ENCODE measurements at regions not wholly inside any gene's neighbourhood (a gene's known extent, or its start where the extent isn't known, plus 50 kb on each side); places are given as distances from the start of the nearest gene placed in this dataset.

DNA sequence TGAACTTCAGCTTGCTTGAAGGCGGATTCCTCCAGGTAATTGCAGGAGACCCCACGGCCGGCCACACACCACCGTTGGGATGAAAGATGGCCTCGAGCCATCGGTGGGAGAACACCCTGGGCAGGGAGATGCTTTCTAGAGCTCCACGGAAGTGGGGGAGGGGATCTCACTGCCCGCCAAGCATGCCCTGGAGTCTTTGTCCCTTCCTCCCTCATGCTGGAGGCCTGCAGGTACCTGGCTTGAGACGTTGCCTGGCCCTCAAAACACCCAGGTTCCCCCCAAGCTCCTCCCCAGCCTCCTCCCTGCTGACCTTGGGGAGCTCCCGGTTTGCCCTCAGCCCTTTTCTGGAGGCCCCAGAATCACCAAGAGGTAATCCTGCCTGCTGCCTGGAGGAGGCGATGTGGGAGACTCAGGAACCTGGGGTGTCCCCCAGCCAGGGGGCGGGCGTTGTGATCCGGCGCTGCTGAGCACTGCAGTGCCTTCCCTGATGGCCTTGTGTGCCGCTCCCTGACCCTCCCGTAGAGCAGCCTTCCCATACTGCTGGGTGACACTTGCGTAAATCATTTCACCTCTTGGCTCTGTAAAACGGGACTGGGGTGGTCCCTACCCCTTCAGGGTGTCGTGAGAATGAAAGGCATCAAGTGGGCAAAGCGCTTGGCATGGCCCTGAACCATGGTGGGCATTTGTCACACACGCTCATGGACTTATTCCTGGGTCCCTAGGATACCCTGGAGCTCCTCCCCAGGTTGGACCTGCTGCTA is 91.4 kb downstream of the CEBPB start:
- in situ Hi-C loops (cut with MboI), result no loop called here
- FAIRE-seq, result peak; percentile 67
- TF ChIP-seq ADNP (tag; IDR thresholded peaks at IDR 0.05) (no peak), ZZZ3 (IDR thresholded peaks at IDR 0.05) (no peak), TARDBP (IDR thresholded peaks at IDR 0.05) (no peak), ZNF75A (CRISPR knock-in tag; IDR thresholded peaks at IDR 0.05) (no peak), HMGN3 (IDR thresholded peaks at IDR 0.05; ENCODE audit: borderline replicate concordance, extremely low read depth, insufficient read length, low read depth, low read length) (no peak), ELF4 (CRISPR knock-in tag; IDR thresholded peaks at IDR 0.05) (no peak), FOXK1 (CRISPR knock-in tag; IDR thresholded peaks at IDR 0.05; ENCODE audit: borderline replicate concordance) (no peak), ZNF696 (CRISPR knock-in tag; conservative IDR thresholded peaks at IDR 0.05) (no peak), HNRNPLL (IDR thresholded peaks at IDR 0.05; ENCODE audit: low read depth, low read length, poor library complexity, severe bottlenecking) (no peak), CC2D1A (IDR thresholded peaks at IDR 0.05) (no peak), MTA3 (IDR thresholded peaks at IDR 0.05; ENCODE audit: borderline replicate concordance) (0 out of 2 replicates have a peak, but pooled peaks have one; percentile 22), BHLHE40 (IDR thresholded peaks at IDR 0.05; ENCODE audit: low read length) (no peak), MBD2 (IDR thresholded peaks at IDR 0.05; ENCODE audit: borderline replicate concordance, low read depth) (no peak), ZNF583 (CRISPR knock-in tag; IDR thresholded peaks at IDR 0.05) (no peak), POLR2H (tag; IDR thresholded peaks at IDR 0.05; ENCODE audit: low read depth) (no peak), ZEB2 (IDR thresholded peaks at IDR 0.05) (no peak), NR4A1 (CRISPR knock-in tag; IDR thresholded peaks at IDR 0.05) (no peak), NR4A1 (tag; IDR thresholded peaks at IDR 0.05) (no peak), ZNF764 (CRISPR knock-in tag; IDR thresholded peaks at IDR 0.05; ENCODE audit: low read depth) (0 out of 2 replicates have a peak, but pooled peaks have one; percentile 68), KAT7 (CRISPR knock-in tag; IDR thresholded peaks at IDR 0.05; ENCODE audit: borderline replicate concordance) (no peak)
- TF ChIP-seq, protein P1, sequence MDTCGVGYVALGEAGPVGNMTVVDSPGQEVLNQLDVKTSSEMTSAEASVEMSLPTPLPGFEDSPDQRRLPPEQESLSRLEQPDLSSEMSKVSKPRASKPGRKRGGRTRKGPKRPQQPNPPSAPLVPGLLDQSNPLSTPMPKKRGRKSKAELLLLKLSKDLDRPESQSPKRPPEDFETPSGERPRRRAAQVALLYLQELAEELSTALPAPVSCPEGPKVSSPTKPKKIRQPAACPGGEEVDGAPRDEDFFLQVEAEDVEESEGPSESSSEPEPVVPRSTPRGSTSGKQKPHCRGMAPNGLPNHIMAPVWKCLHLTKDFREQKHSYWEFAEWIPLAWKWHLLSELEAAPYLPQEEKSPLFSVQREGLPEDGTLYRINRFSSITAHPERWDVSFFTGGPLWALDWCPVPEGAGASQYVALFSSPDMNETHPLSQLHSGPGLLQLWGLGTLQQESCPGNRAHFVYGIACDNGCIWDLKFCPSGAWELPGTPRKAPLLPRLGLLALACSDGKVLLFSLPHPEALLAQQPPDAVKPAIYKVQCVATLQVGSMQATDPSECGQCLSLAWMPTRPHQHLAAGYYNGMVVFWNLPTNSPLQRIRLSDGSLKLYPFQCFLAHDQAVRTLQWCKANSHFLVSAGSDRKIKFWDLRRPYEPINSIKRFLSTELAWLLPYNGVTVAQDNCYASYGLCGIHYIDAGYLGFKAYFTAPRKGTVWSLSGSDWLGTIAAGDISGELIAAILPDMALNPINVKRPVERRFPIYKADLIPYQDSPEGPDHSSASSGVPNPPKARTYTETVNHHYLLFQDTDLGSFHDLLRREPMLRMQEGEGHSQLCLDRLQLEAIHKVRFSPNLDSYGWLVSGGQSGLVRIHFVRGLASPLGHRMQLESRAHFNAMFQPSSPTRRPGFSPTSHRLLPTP (IDR thresholded peaks at IDR 0.05; ENCODE audit: borderline replicate concordance, extremely low read depth, insufficient read length), result peak; percentile 8
- TF ChIP-seq, protein P2, sequence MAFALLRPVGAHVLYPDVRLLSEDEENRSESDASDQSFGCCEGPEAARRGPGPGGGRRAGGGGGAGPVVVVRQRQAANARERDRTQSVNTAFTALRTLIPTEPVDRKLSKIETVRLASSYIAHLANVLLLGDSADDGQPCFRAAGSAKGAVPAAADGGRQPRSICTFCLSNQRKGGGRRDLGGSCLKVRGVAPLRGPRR (CRISPR knock-in tag; IDR thresholded peaks at IDR 0.05), result no peak

More for the DNA sequence above, 91.4 kb downstream of the CEBPB start:
- peak overlapping the region in 1 of 2 experiments; percentile 18; a peak in 2 of 4 replicates for H3K9ac ChIP-seq (ENCODE audit: insufficient read depth in 1 of 2, low read depth in 2 of 2, low read length in 2 of 2)
- POLR2A ChIA-PET, result interaction anchor here (0.6 to 1.4 kb wide), 8 partner anchors 8 to 106 kb away, joined by 3 to 6 read pairs (median 3); partner anchors contain the start of gene CEBPB
- WGBS (ENCODE audit: insufficient coverage, low coverage, missing lambda C conversion rate), result 47% methylated on average over 19 of the region's 22 CpGs
- CTCF ChIA-PET (ENCODE audit: low intra/inter-chr PET ratio), result no interaction called here
- H3K27me3 ChIP-seq (ENCODE audit: control insufficient read depth in 2 of 2, insufficient read depth in 2 of 2, low read length in 2 of 2), result no peaks in the 10 kb centered on the region; a peak in 1 of 5 replicates
- no peak overlapping the region; the same call in 1 of the 2 replicates for H3K4me2 ChIP-seq (ENCODE audit: insufficient read depth, low read length)
- H3K4me1 ChIP-seq (replicated peaks in 1 of 2; ENCODE audit: control insufficient read depth in 2 of 2, insufficient read depth in 2 of 2, low read length in 2 of 2), result peaks cover 36 to 63% of the 10 kb centered on the region in 2 experiments
- H3K36me3 ChIP-seq (ENCODE audit: control insufficient read depth, insufficient read depth, low read length), result no peaks in the 10 kb centered on the region; the same call in 2 of the 3 replicates
- BruUV-seq (replicated peaks), result no TSS peak
- H3K4me3 ChIP-seq, result no peak overlapping the region
- H3K9me3 ChIP-seq (replicated peaks; ENCODE audit: control insufficient read depth, insufficient read depth, low read depth, low read length), result no peaks in the 10 kb centered on the region
- peak overlapping the region; percentile 67 for H2AFZ ChIP-seq (ENCODE audit: low read depth, low read length)
- no peaks in the 10 kb centered on the region for H3K79me2 ChIP-seq (ENCODE audit: control insufficient read depth, insufficient read depth, low read length)
- peak; percentile 80 for ATAC-seq
- H3K9me1 ChIP-seq (ENCODE audit: control insufficient read depth, insufficient read depth, low read length), result peaks cover 3% of the 10 kb centered on the region
- H4K20me1 ChIP-seq (replicated peaks; ENCODE audit: control insufficient read depth, insufficient read depth, low read length), result no peaks in the 10 kb centered on the region
- H3K27ac ChIP-seq (ENCODE audit: extremely low read depth, low read depth, low read length), result no peak overlapping the region
- peak; percentile 69 to 81 (median 78) for DNase-seq (ENCODE audit: extremely low read depth in 1 of 4, low spot score in 3 of 4)
- intact Hi-C loops (cut with micrococcal nuclease), result no loop called here

All from K562 (cell line).